Fibroblast of villous mesenchyme (primary cell): ENCODE measurements at regions not wholly inside any gene's neighbourhood (a gene's known extent, or its start where the extent isn't known, plus 50 kb on each side); places are given as distances from the start of the nearest gene placed in this dataset.
"Not testable (repeated sequence)": the region's sequence is repeated elsewhere in the genome, so short reads cannot be mapped to it uniquely, and the experiment has no call there.

Experiments used
- DNase-seq: peaks from one replicate; pipeline ENCODE4 v3.0.0-alpha.2; 2010; ENCODE audit warnings: low read depth
- H3K4me3 ChIP-seq: 2 replicates; pipeline ENCODE4 v1.5.1; 2011; ENCODE audit warnings: low read depth, mild to moderate bottlenecking, low read length
- CTCF ChIP-seq: IDR thresholded peaks from 2 replicates; pipeline ENCODE4 v1.5.1; 2012; ENCODE audit warnings: low read depth, mild to moderate bottlenecking, low read length; ENCODE audit not compliant: insufficient read depth

GRCh38 chr20:12737497-12737896, 271.3 kb upstream of the SPTLC3 start:
- DNase-seq = no peak
- no peak overlapping the region for H3K4me3 ChIP-seq
- TF ChIP-seq CTCF = no peak

GRCh38 chr20:12737900-12738299, 270.9 kb upstream of the SPTLC3 start:
- H3K4me3 ChIP-seq = no peak overlapping the region
- DNase-seq = no peak
- no peak for TF ChIP-seq CTCF

GRCh38 chr20:12740647-12741046, 268.1 kb upstream of the SPTLC3 start:
- DNase-seq = no peak
- no peak for TF ChIP-seq CTCF

GRCh38 chr20:12744037-12744436, 264.7 kb upstream of the SPTLC3 start:
- DNase-seq = no peak
- no peak for TF ChIP-seq CTCF
- H3K4me3 ChIP-seq = no peak overlapping the region

More at GRCh38 chr20:12740647-12741046, 268.1 kb upstream of the SPTLC3 start:
- no peak overlapping the region for H3K4me3 ChIP-seq

- no peak overlapping the region for H3K4me3 ChIP-seq
- TF ChIP-seq CTCF = no peak
- DNase-seq = no peak
Observed at GRCh38 chr20:12748359-12748994, 260.3 kb upstream of the SPTLC3 start.

- no peak overlapping the region for H3K4me3 ChIP-seq
- no peak for TF ChIP-seq CTCF
- no peak for DNase-seq
Observed at GRCh38 chr20:12750221-12750620, 258.6 kb upstream of the SPTLC3 start.

- H3K4me3 ChIP-seq, DNase-seq: not testable (repeated sequence)
Observed at GRCh38 chr20:12752900-12753693, 255.7 kb upstream of the SPTLC3 start.

GRCh38 chr20:12753742-12754141, 255.0 kb upstream of the SPTLC3 start:
- not testable (repeated sequence) for H3K4me3 ChIP-seq, DNase-seq

- not testable (repeated sequence) for DNase-seq
Observed at GRCh38 chr20:12759493-12759892, 249.3 kb upstream of the SPTLC3 start.

More at GRCh38 chr20:12759493-12759892, 249.3 kb upstream of the SPTLC3 start:
- not testable (repeated sequence) for H3K4me3 ChIP-seq
